ENCODE measurements at regions not wholly inside any gene's neighbourhood (a gene's known extent, or its start where the extent isn't known, plus 50 kb on each side); places are given as distances from the start of the nearest gene placed in this dataset.

- DNase-seq (ENCODE audit: low spot score) = no peak
- no peak overlapping the region for H3K27ac ChIP-seq
- TF ChIP-seq, protein P1, sequence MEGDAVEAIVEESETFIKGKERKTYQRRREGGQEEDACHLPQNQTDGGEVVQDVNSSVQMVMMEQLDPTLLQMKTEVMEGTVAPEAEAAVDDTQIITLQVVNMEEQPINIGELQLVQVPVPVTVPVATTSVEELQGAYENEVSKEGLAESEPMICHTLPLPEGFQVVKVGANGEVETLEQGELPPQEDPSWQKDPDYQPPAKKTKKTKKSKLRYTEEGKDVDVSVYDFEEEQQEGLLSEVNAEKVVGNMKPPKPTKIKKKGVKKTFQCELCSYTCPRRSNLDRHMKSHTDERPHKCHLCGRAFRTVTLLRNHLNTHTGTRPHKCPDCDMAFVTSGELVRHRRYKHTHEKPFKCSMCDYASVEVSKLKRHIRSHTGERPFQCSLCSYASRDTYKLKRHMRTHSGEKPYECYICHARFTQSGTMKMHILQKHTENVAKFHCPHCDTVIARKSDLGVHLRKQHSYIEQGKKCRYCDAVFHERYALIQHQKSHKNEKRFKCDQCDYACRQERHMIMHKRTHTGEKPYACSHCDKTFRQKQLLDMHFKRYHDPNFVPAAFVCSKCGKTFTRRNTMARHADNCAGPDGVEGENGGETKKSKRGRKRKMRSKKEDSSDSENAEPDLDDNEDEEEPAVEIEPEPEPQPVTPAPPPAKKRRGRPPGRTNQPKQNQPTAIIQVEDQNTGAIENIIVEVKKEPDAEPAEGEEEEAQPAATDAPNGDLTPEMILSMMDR (conservative IDR thresholded peaks at IDR 0.05; ENCODE audit: low read depth) = no peak
- POLR2A ChIA-PET (ENCODE audit: low non-redundant PET) = no interaction called here
- CTCF ChIA-PET = interaction anchor here (0.7 kb wide), 1 partner anchor 68 kb away, joined by 3 read pairs; no protein-coding TSS in a partner anchor
These were observed 96.4 kb downstream of the C1QL2 start for GRCh38 chr2:119062179-119062578.

DNA sequence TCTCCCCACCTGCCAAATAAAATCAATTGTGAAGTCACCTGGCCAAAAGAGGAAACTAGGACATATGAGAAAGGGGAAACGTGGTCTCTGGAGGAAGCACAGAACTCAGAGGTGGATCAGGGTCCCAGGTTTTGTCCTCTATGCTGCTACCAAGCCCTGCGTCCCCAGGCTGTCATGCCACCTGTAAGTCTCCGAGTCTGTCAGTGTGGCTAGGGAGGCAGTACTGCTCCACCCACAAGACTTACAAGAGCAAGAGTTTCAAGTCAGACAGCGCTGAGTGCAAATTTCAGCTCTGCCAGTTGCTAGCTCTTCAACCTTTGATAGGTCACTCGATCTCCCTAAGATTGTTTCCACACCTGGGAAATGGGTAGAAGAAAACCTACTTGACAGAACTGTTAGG lies 98.6 kb downstream of the C1QL2 start:
- H3K27ac ChIP-seq = no peak overlapping the region
- DNase-seq (ENCODE audit: low spot score) = no peak
- TF ChIP-seq, protein P1 (conservative IDR thresholded peaks at IDR 0.05; ENCODE audit: low read depth) = no peak
- ChIA-PET POLR2A (ENCODE audit: low non-redundant PET) (no interaction called here), CTCF (no interaction called here)

- ChIA-PET CTCF (interaction anchor here (0.7 kb wide), 1 partner anchor 58 kb away, joined by 8 read pairs; no protein-coding TSS in a partner anchor), POLR2A (ENCODE audit: low non-redundant PET) (no interaction called here)
- H3K27ac ChIP-seq = no peak overlapping the region
- DNase-seq (ENCODE audit: low spot score) = no peak
- TF ChIP-seq, protein P1 (conservative IDR thresholded peaks at IDR 0.05; ENCODE audit: low read depth) = no peak
These were observed 99.3 kb downstream of the C1QL2 start for GRCh38 chr2:119059287-119059686.

- ChIA-PET POLR2A (ENCODE audit: low non-redundant PET) (no interaction called here), CTCF (no interaction called here)
- TF ChIP-seq, protein P1 (conservative IDR thresholded peaks at IDR 0.05; ENCODE audit: low read depth) = no peak
- H3K27ac ChIP-seq = no peak overlapping the region
- no peak for DNase-seq (ENCODE audit: low spot score)
These were observed 104.7 kb downstream of the C1QL2 start for GRCh38 chr2:119053700-119054436.

DNA sequence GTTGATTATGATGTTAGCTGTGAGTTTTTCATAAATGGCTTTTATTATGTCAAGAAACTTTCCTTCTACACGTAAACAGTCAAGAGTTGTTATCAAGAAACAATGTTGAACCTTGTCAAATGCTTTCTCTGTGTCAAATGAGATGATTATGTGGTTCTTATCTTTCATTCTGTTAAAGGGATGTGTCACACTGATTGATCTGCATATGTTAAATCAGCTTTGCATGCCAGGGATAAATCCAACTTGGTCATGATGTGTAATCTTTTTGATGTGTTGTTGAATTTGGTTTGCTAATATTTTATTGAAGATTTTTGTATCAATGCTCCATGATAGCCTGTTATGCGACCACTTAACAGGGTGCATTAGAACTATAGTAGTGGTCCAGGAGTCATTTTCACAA lies 107.3 kb downstream of the C1QL2 start:
- ChIA-PET POLR2A (ENCODE audit: low non-redundant PET) (no interaction called here), CTCF (interaction anchor here (0.6 kb wide), 1 partner anchor 44 kb away, joined by 8 read pairs; no protein-coding TSS in a partner anchor)
- DNase-seq (ENCODE audit: low spot score) = no peak
- H3K27ac ChIP-seq = no peak overlapping the region
- TF ChIP-seq, protein P1 (conservative IDR thresholded peaks at IDR 0.05; ENCODE audit: low read depth) = no peak

DNA sequence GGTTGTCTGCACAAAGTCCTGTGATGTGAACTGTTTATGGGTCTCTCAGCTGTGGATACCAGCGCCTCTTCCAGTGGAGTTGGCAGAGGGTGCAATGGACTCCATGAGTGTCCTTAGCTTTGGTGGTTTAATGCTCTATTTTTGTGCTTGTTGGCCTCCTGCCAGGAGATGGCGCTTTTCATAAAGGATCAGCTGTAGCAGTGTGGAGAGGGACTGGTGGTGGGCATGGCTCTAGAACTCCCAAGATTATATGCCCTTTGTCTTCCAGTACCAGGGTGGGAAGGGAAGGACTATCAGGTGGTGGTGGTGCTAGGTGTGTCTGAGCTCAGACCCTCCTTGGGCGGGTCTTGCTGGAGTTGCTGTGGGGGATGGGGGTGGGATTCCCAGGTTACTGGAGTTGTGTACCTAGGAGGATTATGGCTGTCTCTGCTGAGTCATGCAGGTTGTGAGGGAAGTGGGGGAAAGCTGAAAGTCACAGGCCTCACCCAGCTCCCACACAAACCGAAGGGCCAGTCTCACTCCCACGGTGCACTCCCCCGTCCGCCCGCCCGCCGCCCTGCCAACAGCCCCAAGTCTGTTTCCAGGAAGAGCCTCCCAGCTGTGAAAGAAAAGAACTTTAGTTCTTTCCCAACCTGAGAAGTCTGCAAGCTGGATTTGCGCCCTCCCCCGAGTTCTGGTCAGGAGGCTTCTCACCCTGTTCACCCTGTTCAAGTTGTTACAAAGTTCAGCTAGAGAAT lies 108.1 kb downstream of the MARCO start:
- CTCF ChIA-PET = no interaction called here
- H3K27ac ChIP-seq = no peak overlapping the region
- POLR2A ChIA-PET (ENCODE audit: low non-redundant PET) = no interaction called here
- DNase-seq (ENCODE audit: low spot score) = no peak
- TF ChIP-seq, protein P1 (conservative IDR thresholded peaks at IDR 0.05; ENCODE audit: low read depth) = no peak

Data from RWPE1 (cell line).